NCI-H2227 treated with DMSO at 0.1 percent for 48 hours (cell line): ENCODE measurements at regions not wholly inside any gene's neighbourhood (a gene's known extent, or its start where the extent isn't known, plus 50 kb on each side); places are given as distances from the start of the nearest gene placed in this dataset.

Experiments used
- DNase-seq: peaks from one replicate; lab custom pipeline; 2025; lab: John Stamatoyannopoulos, UW

- DNase-seq, result no peak
These were observed 396.1 kb upstream of the PLXNA2 start for GRCh38 chr1:208640295-208640694.

DNA sequence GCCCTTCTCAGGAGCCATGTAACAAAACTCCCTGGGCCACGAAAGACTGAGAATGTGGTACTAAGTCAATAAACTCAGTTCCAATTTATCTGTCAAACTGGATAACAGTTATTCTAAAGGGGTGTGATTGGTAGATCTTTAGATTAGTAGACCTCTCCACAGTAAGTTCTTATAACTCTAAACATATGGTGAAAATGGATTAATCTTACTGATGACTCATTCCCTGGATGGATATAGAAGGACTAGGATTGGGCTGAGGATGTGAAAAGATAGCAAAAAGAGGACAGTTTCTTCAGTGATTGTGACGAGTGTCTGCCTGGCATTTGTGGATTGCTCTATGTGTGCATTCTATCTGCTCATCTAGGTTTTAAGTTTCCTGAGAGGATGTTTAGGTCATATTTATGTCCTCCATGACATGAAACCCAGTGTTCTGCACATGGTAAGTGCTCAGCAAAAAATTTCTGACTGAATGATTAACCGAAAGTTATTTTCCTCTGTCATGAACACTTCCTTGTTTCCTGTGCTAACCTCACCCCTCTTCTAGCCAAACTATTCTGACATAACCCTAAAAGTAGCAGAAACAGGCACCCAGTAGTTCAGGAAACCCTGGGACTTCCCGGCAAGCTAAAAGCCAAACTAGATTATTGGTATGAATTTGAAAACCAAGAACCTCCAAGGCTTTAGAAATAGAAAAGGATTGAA is 397.5 kb upstream of the PLXNA2 start:
- DNase-seq, result no peak

DNA sequence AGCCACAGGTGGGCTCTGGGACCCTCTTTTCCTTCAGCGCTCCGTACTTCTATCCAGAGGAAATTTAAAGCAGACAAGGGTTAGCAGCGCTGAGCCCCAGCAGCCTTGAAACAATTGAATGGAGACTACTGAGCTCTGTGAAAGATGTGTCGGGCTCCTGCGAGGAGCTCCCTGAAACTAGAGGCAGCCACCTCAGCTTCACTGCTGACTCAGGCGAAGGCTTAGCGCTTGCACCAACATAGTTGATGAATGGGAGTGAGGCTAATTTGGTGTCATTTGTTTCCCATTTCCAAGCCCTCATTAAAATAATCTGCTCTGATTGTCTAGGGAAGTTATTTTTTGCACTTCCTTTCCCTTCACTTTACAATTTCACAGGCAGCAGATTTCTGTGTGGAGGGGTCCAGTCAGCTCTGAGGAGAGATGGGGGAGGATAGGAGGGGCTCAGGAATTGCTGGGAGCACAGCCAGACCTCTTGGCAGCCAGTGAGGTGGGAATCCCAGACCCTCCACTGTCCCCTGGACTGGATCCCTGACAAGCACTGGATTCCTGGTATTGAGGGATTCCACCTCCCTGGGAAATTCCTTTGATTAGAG is 398.9 kb upstream of the PLXNA2 start:
- DNase-seq, result no peak

- DNase-seq, result no peak
These were observed 400.4 kb upstream of the PLXNA2 start for GRCh38 chr1:208644401-208645160.

- no peak for DNase-seq
These were observed 402.2 kb upstream of the PLXNA2 start for GRCh38 chr1:208646431-208646830.

DNA sequence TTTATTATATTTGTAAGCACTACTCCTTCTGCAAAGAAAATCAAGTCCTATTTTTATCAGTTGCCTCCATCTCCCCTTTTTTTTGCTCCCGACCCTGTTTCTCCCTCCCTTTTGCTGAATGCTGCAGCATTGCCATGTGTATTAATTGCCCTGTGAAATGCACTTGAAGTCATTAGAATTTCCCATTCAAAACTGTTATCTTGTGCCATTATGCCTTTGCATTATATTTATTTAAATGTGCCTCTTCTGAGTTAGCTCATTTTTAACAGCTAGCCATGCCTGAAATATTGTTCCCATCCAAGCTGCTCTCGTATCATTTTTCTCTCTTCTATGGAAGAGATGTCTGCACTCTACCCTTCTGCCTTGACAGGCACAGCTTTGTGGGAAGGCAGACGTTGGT is 404.0 kb upstream of the PLXNA2 start:
- no peak for DNase-seq

- DNase-seq, result peak; percentile 85
These were observed 408.3 kb upstream of the PLXNA2 start for GRCh38 chr1:208652296-208653160.

DNA sequence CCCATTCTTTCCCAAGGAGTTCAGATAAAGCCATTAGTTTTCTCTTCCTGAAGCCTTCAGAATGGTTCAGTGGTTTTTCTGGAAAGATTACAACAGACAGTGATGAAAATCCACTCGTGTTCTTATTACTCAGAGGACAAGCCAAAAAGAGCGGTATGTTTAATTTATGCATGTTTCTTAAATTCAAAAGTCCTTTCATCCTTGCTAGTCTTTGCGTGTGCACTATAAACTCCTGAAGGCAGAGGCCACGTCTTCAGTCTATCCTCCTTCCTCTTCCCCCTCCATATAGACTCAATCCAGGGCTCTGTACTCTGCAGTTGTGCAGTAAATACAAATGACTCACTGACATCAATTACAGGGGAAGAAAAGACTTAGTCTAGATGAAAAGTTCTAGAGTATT is 409.2 kb upstream of the PLXNA2 start:
- no peak for DNase-seq

DNA sequence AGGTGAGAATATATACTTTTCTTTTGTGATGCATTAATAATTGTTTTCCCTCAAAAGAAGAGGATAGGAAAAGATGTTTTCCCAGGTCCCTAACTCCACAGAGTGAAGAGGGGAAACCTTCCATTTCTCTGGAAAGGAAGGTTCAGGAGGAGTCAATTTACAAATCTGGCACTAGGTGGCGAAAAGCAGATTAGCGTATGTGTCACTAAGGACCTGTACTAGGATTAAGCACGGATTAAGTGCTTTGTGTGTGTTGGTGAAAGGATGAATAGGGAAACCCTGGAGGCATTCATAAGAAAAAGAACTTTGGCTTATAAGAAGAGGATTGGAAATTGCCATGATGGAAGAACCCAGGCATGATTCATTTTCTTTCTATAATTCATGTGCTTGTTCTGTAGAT is 410.1 kb upstream of the PLXNA2 start:
- DNase-seq, result peak; percentile 2

GRCh38 chr1:208665936-208666335 is 421.8 kb upstream of the PLXNA2 start:
- DNase-seq, result no peak

GRCh38 chr1:208668991-208669390 is 424.8 kb upstream of the PLXNA2 start:
- DNase-seq, result no peak

GRCh38 chr1:208670778-208671177 is 426.6 kb upstream of the PLXNA2 start:
- DNase-seq, result no peak

GRCh38 chr1:208681878-208682663 is 437.9 kb upstream of the PLXNA2 start:
- DNase-seq, result no peak

DNA sequence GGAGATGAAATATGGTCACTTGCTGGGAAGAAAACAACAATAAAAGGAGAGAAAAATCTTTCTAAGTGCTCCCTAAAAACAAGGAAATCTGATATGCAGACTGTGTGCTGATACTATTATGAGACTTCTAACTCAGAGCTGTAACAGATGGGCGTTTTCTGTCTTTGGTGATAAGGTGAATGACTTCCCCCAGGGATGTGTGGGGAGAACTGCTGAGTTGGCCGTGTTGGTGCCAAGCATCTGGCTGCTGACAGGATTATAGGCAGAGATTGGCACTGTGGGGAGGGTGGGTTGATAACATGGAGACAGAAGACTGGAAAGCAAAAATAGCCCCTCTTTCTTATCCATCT is 438.5 kb upstream of the PLXNA2 start:
- no peak for DNase-seq

GRCh38 chr1:208683141-208683540 is 439.0 kb upstream of the PLXNA2 start:
- no peak for DNase-seq

- no peak for DNase-seq
These were observed 440.0 kb upstream of the PLXNA2 start for GRCh38 chr1:208684192-208684591.

GRCh38 chr1:208686592-208686991 is 442.4 kb upstream of the PLXNA2 start:
- DNase-seq, result no peak

DNA sequence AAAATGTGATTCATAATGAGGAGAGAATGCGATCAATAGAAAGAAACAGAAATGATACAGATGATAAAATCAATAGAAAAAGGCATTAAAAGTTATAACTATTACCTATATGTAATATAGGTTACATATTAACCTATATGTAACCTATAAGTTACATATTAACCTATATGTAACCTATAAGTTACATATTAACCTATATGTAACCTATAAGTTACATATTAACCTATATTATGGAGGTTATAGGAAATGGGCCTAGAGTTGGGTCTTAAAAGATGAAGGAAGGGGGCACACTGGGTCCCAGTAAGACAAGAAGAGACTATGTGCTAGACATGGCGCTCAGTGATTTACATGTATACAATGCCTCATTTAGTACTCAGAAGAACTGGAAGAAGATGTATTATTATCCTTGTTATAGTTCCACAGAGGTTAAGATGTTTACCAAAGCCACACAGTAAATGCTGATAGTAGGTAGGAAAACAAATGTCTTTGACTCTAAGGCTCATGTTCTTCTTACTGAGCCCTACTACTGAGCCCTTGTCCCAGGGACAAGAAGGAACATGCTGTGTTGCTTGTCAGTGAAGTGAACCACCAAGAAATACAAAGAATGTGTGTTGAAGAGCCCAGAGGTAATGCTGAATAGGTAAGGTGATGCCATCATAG is 444.6 kb upstream of the PLXNA2 start:
- no peak for DNase-seq

GRCh38 chr1:208691012-208691411 is 446.8 kb upstream of the PLXNA2 start:
- DNase-seq, result no peak

GRCh38 chr1:208709981-208710380 is 465.8 kb upstream of the PLXNA2 start:
- no peak for DNase-seq

DNA sequence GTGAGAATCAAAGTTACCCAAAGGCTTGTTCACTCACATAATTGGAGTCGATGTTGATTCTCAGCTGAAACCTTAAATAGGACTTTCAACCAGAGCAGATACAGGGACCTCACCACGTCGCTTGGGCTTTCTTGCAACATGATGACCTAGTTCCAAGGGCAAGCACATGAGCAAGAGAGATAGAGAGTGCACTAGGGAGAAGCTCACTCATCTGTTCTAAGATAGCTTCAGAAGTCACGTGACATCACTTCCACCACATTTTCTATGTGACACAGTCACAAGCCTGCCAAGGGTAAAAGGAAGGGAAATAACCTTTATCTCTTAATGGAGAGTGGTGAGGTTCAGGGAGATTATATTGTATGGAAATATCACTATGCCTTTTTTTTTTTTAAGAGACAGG is 470.1 kb upstream of the PLXNA2 start:
- no peak for DNase-seq
